ENCODE measurements at regions not wholly inside any gene's neighbourhood (a gene's known extent, or its start where the extent isn't known, plus 50 kb on each side); places are given as distances from the start of the nearest gene placed in this dataset.

- H3K9ac ChIP-seq (ENCODE audit: insufficient read depth in 1 of 2, low read depth in 2 of 2, low read length in 2 of 2): no peak overlapping the region
- H4K20me1 ChIP-seq (replicated peaks; ENCODE audit: control insufficient read depth, insufficient read depth, low read length): no peaks in the 10 kb centered on the region
- POLR2A ChIA-PET: no interaction called here
- H3K4me2 ChIP-seq (ENCODE audit: insufficient read depth, low read length): no peak overlapping the region
- DNase-seq (ENCODE audit: extremely low read depth in 1 of 4, low spot score in 3 of 4) (no peak), ATAC-seq (no peak), FAIRE-seq (no peak)
- intact Hi-C loops (cut with micrococcal nuclease) (no loop called here), in situ Hi-C loops (cut with MboI) (no loop called here)
- no peak overlapping the region for H3K27ac ChIP-seq (ENCODE audit: extremely low read depth, low read depth, low read length)
- TF ChIP-seq TSHZ1 (CRISPR knock-in tag; IDR thresholded peaks at IDR 0.05) (no peak), ZNF584 (CRISPR knock-in tag; IDR thresholded peaks at IDR 0.05; ENCODE audit: low read depth) (no peak), XRCC3 (IDR thresholded peaks at IDR 0.05) (no peak), MAX (CRISPR knock-in tag; IDR thresholded peaks at IDR 0.05) (no peak), CTCFL (IDR thresholded peaks at IDR 0.05; ENCODE audit: borderline replicate concordance, insufficient read depth, low read depth, low read length, poor library complexity, severe bottlenecking) (no peak)
- CTCF ChIA-PET (ENCODE audit: low intra/inter-chr PET ratio): no interaction called here
- no peaks in the 10 kb centered on the region for H3K27me3 ChIP-seq (ENCODE audit: control insufficient read depth in 2 of 2, insufficient read depth in 2 of 2, low read length in 2 of 2)
- H3K9me1 ChIP-seq (ENCODE audit: control insufficient read depth, insufficient read depth, low read length): no peaks in the 10 kb centered on the region
- H2AFZ ChIP-seq (ENCODE audit: low read depth, low read length): no peak overlapping the region
- H3K79me2 ChIP-seq (ENCODE audit: control insufficient read depth, insufficient read depth, low read length): no peaks in the 10 kb centered on the region
- H3K9me3 ChIP-seq (replicated peaks; ENCODE audit: control insufficient read depth, insufficient read depth, low read depth, low read length): no peaks in the 10 kb centered on the region
- no TSS peak for BruUV-seq (replicated peaks)
- no peak overlapping the region for H3K4me3 ChIP-seq
- H3K4me1 ChIP-seq (replicated peaks in 1 of 2; ENCODE audit: control insufficient read depth in 2 of 2, insufficient read depth in 2 of 2, low read length in 2 of 2): no peaks in the 10 kb centered on the region
- WGBS (ENCODE audit: insufficient coverage, low coverage, missing lambda C conversion rate): 2% methylated on average over 3 of the region's 3 CpGs
- no peaks in the 10 kb centered on the region for H3K36me3 ChIP-seq (ENCODE audit: control insufficient read depth, insufficient read depth, low read length)
These were observed 186.5 kb upstream of the IL15 start for GRCh38 chr4:141449927-141450326.
